NCI-H748 (cell line): ENCODE measurements at regions not wholly inside any gene's neighbourhood (a gene's known extent, or its start where the extent isn't known, plus 50 kb on each side); places are given as distances from the start of the nearest gene placed in this dataset.
"Not testable (repeated sequence)": the region's sequence is repeated elsewhere in the genome, so short reads cannot be mapped to it uniquely, and the experiment has no call there.

ENCODE experiments used
- DNase-seq: peaks from one replicate; lab custom pipeline; 2025; ENCODE audit not compliant: unreplicated experiment; lab: John Stamatoyannopoulos, UW

DNA sequence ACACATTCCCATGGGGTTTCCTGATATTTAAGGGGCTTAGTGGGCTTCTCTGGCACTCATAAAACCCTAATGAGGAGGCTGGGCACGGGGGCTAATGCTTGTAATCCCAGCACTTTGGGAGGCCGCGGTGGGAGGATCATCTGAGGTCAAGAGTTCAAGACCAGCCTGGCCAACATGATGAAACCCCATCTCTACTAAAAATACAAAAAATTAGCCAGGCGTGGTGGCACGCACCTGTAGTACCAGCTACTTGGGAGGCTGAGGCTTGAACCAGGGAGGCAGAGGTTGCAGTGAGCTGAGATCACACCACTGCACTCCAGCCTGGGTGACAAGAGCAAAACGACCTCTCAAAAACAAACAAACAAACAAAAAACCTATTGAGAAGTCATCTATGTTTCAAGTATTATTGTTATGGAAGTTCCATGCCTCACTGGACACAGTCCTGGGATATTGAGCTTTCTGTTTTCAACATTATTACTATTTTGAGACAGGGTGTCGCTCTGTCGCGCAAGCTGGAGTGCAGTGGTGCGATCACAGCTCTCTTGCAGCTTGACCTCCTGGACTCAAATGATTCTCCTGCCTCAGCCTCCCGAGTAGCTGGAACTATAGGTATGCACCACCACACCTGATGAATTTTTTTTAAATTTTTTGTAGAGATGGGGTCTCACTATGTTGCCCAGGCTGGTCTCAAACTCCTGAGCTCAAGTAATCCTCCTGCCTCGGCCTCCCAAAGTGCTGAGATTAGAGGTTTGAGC lies 297.9 kb downstream of the GOLGA6L6 start:
- DNase-seq = not testable (repeated sequence)

DNA sequence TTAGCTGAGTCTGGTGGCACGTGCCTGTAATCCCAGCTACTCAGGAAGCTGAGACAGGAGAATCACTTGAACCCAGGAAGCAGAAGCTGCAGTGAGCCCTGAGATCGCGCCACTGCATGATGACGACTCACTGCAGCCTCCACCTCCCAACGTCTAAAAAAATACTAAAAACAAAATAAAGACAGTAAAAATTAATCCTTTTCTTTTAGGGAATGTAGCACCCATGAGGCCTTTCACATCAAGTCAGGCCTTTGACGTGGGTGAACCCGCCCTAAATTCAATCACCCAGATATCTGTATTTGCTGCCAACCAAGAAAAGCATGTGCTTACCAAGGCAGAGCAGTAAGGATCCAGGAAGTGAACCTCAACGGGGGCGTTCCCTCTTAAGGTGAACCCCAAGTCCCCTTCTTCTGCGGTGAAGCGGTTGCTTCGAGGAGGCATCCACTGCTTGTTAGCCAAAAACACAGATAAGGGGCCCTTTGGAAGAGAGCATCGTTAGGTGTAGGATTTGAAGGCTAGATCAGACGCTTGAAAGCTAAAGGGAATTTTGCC lies 301.2 kb downstream of the GOLGA6L6 start:
- not testable (repeated sequence) for DNase-seq

DNA sequence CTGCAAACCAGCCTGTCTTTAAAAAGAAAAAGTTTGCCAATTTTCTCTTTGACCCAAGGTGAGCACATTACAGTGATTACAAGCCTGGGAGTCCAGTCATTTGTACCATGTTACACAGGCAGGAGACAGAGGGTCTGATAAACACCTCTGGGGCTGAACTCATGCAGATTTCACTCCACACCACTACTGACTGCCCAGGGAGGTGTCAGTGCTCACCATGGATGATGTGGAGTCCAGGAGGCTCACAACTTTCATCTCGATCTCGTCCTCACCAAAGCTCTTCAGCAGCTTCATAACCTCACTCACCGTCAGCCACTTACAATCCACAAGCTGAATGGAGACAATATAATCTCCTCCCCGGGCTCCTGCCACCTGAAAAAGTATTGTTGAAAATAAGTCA lies 302.4 kb downstream of the GOLGA6L6 start:
- DNase-seq = not testable (repeated sequence)

DNA sequence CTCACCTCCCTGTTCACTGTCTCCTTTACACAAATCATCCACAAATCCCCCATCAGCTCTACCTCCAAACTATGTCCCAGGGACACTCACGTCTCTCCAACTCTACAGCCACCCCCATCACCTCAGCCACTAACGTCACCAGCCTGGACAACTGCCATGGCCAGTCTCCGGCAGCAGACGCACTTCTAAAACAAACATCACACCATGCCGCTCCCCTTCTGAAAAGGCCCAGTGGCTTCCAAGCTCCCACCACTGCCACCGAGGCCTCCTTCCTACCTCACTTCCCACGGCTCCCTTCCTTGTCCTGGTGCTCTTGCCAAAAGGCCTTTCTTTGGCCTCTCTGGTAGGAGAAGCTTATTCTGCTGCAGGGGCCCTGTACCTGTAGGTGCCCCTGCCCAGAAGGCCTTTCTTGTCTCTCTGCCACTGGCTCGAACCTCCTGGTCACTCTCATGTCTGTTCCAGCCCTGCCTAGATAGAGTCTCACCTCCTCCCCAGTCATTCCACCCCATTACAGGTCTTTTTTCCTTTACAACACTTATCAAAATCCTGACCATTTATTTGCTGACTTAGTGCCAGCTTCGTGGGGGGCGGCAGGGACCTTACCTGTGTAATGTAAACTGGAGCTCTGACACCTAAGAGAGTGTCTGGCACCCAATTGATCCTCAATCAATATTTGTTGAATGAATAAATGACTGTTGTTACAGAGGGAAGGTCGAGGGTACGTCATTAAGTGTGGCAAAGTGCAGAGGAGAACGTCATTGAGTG lies 304.2 kb downstream of the GOLGA6L6 start:
- not testable (repeated sequence) for DNase-seq

DNA sequence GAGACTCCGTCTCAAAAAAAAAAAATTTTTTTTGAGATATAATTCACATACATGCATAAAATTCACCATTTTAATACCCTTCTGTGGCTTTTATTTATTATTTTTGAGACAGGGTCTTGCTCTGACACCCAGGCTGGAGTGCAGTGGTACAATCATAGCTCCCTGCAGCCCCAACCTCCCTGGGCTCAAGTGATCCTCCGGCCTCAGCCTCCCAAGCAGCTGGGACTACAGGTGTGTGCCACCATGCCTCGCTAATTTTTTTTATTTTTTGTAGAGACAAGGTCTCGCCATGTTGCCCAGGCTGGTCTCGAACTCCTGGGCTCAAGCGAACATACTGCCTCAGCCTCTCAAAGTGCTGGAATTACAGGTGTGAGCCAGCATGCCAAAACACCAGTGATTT lies 305.9 kb downstream of the GOLGA6L6 start:
- DNase-seq = not testable (repeated sequence)

DNA sequence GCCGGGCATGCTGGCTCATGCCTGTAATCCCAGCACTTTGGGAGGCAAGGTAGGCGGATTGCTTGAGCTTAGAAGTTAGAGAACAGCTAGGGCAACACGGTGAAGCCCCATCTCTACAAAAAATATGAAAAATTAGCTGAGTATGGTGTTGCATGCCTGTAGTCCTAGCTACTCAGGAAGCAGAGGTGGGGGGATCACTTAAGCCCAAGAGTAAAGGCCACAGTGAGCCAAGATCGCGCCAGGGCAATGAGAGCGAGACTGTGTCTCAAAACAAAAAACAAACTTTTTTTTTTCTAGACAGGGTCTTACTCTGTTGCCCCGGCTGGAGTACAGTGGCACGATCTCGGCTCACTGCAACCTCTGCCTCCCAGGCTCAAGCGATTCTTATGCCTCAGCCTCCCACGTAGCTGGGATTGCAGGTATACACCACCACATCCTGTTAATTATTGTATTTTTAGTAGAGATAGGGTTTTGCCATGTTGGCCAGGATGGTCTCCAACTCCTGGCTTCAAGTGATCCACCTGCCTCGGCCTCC lies 307.5 kb downstream of the GOLGA6L6 start:
- DNase-seq = not testable (repeated sequence)

DNA sequence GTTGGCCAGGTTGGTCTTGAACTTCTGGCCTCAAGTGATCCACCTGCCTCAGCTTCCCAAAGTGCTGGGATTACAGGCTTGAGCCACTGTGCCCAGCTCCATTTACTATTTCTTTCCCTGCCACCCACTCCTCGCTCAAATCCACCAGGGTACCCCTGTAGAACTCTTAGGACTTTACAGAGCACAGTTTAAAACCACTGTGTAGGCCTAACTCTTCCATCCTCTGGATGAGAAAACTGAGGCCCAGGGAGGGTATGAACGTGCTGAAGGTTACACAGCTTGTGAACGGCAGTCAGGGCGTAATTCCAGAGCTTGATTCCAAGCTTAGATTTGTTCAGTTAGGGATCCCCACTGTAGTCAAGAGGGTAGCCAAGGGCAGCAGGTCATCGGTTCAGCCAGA lies 309.1 kb downstream of the GOLGA6L6 start:
- DNase-seq = not testable (repeated sequence)

DNA sequence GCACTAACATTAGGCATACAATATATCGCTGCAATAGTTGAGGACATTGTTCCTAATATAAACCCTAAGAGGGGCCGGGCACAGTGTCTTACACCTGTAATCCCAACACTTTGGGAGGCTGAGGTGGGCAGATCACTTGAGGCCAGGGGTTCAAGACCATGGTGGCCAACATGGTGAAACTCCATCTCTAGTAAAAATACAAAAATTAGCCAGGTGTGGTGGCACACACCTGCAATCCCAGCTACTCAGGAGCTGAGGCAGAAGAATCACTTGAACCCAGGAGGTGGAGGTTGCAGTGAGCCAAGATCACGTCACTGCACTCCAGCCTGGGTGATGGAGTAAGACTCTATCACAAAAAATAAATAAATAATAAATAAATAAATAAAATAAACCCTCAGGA lies 310.9 kb downstream of the GOLGA6L6 start:
- not testable (repeated sequence) for DNase-seq

DNA sequence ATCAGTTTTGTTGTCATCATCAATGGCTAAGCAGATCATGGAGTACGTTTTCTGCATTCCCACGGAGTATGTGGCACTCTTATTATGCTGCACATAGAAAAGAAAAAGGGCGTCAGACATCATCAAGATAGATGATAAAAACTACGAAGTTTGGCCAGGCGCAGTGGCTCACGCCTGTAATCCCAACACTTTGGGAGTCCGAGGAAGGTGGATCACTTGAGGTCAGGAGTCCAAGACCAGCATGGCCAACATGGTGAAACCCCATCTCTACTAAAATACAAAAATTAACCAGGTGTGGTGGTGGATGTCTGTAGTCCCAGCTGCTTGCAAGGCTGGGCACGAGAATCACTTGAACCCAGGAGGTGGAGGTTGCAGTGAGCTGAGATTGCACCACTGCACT lies 312.8 kb downstream of the GOLGA6L6 start:
- not testable (repeated sequence) for DNase-seq

DNA sequence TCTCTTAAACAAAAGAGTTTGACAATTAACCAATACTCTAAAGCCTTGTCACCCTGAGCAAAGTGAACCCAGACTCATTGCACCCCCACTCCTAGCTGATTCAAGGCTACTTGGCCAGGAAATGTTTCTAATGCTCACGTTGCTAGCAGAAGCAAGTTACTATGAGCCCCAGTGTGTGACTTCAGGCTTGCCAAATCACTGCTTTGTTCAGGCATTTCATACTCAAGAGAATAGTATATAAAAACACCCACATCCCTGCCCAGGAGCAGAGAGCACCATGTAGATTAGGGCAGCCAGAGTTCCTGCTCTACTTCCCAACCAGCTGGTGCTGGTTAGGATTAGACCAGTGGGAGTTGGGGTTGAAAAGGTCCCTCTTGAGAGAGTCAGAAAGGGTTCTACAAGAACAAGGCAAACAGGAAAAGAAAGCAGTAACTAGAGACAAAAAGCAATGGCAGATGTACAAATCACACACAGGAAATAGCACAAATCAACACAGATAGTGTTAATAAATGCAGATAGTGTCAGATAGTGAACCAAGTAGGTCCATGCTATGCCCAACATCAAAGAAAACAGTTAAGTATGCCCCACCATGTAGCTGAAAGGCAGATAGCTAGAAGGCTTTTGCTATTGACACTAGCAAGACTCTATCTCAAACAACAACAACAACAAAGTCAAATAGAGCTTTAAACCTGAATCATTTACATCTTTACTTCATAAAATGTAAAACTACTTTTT lies 314.3 kb downstream of the GOLGA6L6 start:
- not testable (repeated sequence) for DNase-seq

DNA sequence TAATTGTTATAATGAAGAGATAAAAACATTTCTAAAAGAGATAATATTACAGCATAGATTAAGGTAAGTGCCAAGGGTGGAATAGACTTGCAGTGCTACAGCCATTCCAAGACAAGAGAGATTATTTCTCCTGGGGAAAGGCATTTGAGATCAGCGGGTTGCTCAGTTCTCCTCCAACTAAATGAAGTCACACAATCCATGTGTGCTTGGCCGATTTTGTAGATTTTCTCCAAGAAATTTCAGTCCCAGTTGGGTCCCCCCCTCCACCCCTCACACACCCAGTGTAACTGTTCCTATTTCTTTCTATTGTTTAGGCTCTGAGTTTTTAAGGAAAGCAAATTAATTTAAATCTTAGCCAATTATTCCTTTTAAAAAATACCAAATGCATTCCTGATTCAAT lies 315.1 kb downstream of the GOLGA6L6 start:
- not testable (repeated sequence) for DNase-seq

DNA sequence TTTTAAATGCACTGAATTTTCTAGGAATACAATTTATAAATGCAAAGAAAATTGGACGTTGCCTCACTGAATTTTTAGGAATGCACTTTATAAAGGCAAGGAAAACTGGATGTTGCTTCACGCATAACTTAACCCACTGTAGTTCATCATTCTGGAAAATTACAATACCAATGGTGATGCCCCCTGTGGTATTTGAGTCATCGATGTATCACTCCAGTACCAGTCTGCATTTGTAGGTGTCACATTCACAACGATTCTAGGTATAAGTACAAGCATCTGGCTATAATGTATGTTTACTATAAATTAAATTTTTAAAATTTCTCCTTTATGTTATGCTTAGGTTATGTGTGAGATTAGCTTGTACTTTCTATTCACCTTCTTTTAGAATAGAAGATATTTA lies 320.5 kb downstream of the GOLGA6L6 start:
- not testable (repeated sequence) for DNase-seq

DNA sequence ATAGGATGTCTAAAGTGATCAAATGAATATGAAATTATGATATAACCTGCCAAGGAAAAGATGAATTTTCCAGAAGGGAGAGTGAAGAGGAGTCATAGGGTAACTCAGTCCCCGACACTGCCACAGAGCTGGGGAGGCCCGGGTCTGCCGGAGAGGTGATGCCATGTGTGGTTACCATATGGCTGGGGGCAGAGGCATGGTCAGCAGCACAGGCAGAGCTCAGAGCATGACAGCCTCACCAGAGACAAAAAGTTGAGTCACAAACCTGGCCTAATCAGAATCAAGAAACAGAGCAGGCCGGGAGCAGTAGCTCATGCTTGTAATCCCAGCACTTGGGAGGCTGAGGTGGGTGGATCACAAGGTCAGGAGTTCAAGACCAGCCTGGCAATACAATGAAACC lies 322.4 kb downstream of the GOLGA6L6 start:
- DNase-seq = not testable (repeated sequence)

DNA sequence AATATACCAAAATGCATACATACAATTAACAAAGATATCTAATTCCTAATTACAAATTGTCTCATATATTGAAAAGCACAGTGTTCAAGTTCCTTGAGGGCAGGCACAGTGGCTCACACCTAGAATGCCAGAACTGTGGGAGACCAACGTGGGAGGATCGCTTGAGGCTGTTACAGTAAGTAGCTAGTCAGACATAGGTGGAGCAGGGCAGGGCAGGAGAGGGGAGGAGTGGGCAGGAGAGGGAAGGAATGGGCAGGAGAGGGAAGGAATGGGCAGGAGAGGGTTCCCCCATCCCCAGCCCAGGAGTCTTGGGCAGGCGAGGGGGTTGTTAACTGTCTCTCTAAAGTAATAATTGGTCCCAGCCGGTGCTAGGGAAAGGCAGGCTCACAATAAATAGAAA lies 325.9 kb downstream of the GOLGA6L6 start:
- DNase-seq = not testable (repeated sequence)

DNA sequence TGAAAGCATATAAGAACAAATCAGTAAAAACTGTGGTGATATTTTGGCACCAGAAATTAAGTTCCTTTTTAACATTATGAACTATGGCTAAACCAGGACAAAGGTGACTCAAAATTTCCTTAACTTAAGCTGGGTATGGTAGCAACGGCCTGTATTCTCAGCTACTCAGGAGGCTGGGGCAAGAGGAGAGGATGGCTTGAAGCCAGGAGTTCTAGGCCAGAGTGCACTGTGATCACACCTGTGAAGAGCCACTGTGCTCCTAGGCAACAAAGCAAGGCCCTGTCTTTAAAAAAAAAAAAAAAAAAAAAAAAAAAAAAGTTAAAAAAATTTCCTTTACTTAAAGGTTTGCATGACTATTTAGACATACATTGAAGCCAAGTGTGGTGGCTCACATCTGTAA lies 327.5 kb downstream of the GOLGA6L6 start:
- not testable (repeated sequence) for DNase-seq

DNA sequence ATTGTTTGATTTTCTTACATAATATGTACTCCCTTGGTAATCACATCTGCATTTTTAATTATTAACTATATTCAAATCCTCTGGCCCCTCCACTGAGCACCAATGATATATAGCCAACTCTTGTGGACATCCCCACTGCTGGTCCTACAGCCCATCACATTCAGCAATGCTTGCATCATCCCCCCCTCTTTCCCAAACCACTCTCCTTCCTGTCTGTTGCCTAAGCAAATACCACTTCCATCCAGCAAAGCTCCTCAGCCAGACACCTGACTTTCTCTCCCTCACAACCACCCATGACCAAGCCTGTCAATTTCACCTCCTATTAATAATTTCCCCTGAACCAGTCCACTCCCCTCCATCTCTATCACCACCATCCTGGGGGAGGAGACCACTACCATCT lies 330.1 kb downstream of the GOLGA6L6 start:
- not testable (repeated sequence) for DNase-seq

DNA sequence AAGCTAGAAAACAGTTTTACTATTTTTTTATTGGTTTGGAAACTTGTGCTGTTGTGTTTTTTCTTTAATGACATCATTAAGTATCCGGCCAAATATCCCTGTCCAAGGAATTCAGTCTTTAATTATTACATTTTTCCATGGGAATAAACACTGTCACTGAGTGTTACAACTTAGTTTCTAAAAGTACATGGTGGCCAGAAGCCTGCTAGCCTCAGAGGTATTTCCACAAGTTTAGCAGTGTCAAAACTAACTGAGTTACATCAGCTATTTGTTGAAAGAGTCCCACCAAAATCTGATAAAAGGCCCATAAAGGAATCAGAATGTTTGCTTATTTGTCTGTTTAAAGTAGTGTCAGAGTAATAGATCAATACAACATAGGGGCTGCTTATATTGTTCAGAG lies 331.6 kb downstream of the GOLGA6L6 start:
- DNase-seq = not testable (repeated sequence)

DNA sequence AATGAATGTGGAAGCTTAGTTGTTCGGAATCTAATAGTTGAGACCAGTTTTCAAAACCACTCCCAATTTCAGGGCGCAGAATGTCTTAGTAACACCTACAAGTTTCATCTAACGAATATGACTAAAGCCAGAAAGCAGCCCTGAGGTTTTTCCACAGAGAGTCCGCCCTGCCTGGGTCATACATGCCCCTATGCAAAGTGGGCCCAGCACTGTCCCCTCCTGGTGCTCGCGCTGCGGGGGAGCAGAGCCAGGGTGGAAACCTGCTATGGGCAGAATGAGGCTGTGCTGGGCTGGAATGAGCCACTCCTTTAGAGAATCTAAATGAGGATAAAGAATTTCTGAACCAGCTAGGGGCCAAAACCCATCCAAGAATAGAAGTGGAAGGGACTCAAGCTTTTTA lies 334.0 kb downstream of the GOLGA6L6 start:
- not testable (repeated sequence) for DNase-seq

DNA sequence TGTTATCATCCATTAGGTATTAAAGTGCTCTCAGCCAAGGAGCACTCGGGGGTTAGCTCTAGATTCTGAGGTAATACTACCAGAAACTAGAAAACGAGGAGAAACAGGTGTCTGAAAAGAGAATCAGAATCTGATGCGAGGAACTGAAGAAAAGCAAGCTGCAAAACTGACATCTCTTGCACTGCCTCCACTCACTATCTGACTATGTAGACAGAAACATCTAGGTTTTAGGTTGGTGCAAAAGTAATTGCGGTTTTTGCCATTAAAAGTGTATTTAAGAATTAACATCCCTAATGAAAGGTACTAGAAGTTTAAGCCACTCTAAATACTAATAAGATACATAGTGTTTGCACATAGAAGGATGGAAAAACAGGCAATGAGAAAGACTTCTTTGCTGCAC lies 334.4 kb downstream of the GOLGA6L6 start:
- not testable (repeated sequence) for DNase-seq

DNA sequence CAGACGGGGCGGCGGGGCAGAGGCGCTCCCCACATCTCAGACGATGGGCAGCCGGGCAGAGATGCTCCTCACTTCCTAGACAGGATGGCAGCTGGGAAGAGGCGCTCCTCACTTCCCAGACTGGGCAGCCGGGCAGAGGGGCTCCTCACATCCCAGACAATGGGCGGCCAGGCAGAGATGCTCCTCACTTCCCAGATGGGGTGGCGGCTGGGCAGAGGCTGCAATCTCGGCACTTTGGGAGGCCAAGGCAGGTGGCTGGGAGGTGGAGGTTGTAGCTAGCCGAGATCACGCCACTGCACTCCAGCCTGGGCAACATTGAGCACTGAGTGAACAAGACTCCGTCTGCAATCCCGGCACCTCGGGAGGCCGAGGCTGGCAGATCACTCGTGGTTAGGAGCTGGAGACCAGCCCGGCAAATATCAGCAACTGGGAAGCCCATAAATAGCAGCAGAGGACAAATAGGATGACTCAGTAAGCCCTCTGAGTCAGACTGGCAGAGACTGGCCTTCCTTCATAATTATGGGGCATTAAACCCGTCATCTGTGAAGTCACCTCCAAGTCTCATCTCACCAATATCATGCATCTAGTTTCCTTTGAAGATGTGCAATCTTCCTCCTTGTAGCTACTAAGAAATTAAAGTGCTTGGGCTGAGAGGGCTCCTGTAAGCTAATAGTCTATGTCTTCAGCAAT lies 337.3 kb downstream of the GOLGA6L6 start:
- DNase-seq = not testable (repeated sequence)
